GOT3 (cell line): ENCODE measurements at regions not wholly inside any gene's neighbourhood (a gene's known extent, or its start where the extent isn't known, plus 50 kb on each side); places are given as distances from the start of the nearest gene placed in this dataset.

ENCODE experiments used
- DNase-seq: peaks from one replicate; lab custom pipeline; 2025; ENCODE audit warnings: mixed read lengths; lab: John Stamatoyannopoulos, UW

DNA sequence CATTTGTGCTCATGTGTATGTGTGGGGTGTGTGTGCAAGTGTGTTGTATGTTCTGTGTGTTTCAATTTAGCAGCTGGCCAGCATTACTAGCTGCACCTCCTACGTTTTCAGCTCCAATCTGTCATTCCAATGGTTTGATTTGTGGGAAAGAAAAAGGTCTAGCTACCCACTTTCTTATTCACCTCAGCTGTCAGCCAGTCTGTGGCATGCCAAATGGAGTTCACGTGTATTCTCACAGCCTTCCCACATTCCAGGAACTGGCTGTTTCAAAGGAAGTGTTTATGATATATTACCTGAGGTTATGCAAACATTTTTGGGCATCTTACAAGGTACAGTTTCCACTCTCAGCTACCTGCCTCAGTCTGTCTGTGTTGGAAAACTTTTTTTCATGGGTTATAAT lies 220.2 kb upstream of the CPNE8 start:
- no peak for DNase-seq

- DNase-seq: no peak
Observed at GRCh38 chr12:39124768-39125167, 219.4 kb upstream of the CPNE8 start.

GRCh38 chr12:39123580-39124253 lies 218.3 kb upstream of the CPNE8 start:
- no peak for DNase-seq

DNA sequence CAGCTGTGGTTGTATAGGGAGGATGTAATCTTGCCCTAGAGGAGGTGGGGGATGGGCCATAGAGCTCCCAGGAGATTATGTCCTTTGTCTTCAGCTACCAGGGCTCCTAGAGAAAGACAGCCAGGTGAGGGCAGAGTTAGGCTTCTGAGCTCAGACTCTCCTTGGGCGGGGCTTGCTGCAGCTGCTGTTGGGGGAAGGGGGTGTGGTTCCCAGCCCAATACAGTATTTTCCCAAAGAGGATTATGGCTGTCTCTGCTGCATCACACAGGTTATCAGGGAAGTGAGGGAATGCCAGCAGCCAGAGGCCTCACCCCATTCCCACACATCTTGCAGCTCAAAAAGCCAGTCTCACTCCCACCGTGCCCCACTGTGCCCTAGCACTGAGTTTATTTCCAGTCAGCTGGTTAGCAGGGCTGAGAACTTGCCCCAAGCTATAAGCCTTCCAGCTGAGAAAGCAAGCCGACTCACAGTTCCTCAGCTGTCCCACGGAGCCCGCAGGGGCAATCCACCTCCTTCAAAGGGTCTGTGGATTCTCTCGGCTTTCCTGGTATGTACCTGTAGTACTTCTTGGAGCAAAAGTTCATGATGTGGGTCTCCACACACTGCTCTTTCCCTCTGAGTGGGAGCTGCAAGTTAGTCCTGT lies 217.3 kb upstream of the CPNE8 start:
- no peak for DNase-seq

- no peak for DNase-seq
Observed at GRCh38 chr12:39116861-39117260, 211.5 kb upstream of the CPNE8 start.

DNA sequence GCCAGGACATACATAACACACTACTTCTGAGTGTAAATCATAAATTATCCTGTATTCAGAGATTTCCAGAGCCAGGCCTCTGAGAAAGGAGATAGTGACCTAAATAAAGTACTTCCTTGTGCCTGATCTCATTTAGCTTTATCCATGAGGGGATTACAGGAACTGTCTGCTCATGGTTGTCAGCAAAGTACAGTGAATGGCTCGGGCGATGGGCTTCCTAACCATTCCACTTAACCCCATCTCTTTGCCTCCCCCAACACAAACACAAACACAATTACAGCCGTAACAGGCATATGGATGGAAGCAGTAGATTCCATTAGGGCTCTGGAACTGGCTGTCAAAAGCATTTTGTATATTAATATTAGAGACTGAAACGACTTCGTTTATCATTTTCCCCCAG lies 206.7 kb upstream of the CPNE8 start:
- DNase-seq: no peak

DNA sequence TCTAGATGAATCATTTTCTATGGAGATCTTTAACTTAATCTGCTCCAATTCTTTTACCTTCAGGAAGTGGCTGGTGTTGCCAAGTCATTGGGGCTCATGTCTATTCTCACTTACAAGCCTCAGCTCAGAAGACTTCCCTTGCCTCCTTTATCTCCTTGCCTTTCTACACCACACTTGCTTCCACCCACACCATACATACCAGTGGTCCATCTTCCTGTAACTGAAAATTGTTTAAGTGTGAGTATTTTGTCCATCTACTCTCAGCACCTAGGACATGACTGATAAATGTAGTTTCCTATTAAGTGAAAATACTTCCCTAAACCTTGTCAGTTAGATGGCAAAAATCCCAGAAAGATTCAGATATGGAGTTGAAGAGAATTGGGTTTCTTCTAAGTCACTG lies 199.7 kb upstream of the CPNE8 start:
- no peak for DNase-seq

- DNase-seq: peak; percentile 40
Observed at GRCh38 chr12:39103552-39104165, 198.3 kb upstream of the CPNE8 start.

DNA sequence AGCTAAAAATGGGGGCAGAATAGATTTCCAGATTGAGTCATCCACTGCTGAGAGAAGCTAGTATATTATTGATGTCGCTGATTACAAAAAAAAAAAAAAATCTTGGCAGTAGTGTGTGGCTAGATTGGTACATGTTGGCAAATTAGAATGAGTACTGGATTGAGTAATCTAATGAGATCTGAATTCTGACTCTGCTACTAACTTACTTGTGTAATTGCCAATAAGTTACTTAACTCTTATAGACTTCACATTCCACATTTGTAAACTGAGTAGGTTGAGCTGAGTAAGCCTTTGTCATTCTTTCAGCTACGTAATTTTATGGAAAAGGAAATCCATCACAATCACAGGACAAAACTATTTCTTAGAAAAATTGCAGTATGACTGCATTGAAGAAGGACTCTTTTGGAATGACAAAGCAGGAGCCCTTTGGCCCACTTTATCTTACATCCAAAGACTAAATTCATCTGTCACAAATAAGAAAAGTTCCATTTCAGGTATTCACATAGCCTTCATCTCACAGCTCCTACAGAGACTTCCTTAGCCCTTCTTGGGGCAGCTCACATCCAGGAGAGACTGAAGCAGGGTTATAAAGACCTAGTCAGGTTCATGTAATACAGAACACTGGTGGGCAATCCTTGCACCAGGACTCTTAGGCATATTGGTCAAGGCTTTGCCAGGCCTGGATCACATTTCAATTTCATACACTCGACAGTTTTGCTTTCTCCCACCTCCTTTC lies 197.3 kb upstream of the CPNE8 start:
- DNase-seq: no peak

DNA sequence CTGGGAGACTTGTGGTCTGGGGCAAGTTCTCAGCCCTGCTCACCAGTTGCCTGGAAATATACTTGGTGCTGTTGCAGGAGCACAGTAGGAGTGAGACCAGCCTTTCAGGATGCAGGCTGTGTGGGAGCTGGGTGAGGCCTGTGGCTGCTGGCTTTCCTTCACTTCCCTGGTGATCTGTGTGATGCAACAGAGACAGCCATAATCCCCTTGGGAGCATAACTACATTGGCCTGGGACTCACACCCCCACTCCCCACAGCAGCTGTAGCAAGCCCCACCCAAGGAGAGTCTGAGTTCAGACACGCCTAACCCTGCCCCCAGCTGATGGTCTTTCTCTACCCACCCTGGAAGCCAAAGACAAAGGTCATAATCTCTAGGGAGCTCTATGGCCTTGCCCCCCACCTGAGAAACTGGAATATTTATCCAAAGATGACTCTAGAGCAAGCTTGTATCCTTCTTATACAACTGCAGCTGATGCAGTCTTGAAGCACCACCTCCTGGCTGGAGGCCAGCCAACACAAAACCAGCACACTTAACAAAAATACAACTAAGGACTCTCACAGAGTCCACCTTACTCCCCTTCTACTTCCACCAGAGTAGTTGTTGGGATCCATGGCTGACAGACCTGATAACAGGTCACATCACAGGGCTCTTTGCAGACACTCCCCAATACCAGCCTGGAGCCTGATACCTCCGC lies 190.4 kb upstream of the CPNE8 start:
- DNase-seq: no peak

- no peak for DNase-seq
Observed at GRCh38 chr12:39081910-39082309, 176.5 kb upstream of the CPNE8 start.

DNA sequence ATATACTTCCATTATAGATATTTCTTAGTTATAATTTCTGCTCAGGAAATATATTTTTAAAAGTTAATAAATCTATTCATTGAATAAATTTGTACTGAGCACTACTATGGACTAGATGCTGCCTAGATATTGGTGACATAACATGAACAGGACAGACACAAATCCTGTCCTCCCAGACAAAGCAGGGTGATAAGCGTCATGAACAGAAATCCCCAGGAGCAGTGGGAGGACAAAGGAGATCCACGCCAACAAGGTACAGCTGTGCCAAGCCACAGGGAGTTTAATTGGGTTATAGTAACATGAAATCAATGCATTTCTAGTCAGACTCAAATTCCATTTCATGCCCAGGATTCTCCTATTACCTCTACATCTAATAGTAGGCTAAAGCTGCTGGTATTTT lies 171.8 kb upstream of the CPNE8 start:
- DNase-seq: no peak

DNA sequence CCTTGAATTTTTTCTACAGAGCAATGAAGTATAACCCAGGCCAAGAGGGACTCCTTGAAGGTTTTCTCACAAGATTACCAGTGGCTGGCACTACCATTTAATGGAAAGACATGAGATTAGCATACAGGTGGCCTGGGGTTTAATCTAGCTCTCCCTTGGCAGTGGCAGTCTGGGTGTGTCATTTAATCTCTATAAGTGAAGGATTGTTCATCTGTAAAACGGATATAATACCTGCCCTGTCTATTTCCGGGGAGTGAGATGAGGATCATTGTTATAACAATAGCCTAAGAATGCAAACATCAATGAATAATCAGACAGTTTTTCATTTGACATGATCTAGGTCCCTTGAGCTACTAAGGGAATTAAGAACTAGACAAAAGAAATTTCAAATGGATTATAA lies 168.7 kb upstream of the CPNE8 start:
- DNase-seq: no peak

DNA sequence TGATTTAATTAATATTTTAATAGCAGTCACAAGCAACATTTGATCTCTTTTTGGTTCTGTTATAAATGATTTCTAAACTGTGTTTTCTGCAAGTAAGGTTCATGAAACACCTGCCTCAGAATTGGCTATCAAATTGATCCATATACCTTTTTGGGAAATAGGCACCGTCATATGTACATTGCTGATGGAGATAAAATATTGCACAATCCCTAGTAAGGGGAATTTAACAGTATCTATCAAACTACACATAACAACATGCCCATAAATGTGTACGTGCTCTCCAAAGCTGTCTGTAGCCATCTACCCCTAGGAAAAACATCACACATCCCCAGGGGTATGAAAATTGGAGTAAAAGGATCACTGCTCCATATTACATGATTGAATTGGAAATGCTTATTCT lies 167.3 kb upstream of the CPNE8 start:
- no peak for DNase-seq

DNA sequence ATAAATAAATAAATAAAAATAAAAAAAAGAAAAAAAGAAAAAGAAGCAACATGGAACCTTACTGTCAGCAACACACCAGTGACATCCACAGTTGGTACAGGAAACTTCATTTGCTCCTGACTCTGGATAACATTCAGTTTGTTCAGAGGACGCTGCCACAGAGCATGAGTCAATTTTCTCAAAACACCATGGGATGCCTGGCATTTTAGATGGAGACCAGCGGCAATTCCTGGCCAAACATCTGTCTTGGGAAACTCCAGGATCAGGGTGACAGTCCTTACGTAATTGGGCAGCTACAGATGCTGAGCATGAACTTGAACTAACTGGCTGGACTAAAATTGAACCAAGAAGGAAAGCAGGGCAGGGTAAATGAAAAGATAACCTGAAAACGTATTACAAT lies 166.2 kb upstream of the CPNE8 start:
- no peak for DNase-seq

DNA sequence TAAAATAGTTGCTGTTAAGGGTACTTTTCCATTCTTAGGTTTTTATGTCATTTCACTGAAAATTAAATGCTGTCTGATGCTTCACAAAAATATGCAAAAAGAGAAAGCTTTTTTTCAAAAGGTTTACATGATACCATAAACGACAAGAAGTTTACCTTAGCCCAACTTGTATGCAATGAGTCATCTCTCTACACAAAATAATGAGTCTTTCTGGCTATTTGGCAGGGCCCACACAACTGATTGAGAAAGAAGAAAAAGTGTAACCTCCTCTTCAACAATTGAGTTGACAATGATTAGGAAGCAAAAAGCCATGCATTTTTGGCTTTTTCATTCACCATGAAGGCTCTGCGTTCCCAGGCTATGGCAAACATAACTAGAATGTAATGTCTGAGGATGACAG lies 165.4 kb upstream of the CPNE8 start:
- DNase-seq: no peak

GRCh38 chr12:39065455-39065854 lies 160.1 kb upstream of the CPNE8 start:
- no peak for DNase-seq

- no peak for DNase-seq
Observed at GRCh38 chr12:39064708-39065107, 159.3 kb upstream of the CPNE8 start.

DNA sequence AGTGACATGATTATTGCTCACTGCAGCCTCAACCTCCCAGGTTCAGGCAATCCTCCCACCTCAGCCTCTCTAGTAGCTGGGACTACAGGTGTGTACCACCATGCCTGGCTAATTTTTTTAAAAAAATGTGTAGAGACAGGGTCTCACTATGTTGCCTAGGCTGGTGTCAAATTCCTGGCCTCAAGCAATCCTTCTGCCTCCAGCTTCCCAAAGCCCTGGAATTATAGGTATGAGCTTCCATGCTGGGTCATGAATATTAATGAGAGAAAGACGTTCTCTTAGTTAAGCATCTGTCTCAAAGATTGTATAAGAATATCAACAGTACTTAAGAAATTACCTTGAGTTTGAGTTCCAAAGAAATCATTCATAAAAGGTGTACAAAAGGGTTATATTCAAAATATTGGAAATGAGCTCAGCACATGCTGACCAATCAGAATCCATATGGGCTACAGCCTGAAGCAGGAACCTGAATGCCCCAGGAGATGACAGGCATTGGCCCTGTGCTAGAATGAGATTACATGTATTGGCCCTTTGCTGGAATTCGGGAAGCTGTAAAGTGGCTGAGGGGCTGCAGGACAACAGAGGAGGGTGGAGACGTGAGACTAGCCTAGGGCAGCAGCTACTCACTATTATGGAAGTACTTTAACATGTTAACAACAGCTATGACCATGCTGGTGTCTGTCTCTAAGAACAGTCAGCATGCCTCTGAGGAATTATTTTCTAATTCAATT lies 157.0 kb upstream of the CPNE8 start:
- no peak for DNase-seq

DNA sequence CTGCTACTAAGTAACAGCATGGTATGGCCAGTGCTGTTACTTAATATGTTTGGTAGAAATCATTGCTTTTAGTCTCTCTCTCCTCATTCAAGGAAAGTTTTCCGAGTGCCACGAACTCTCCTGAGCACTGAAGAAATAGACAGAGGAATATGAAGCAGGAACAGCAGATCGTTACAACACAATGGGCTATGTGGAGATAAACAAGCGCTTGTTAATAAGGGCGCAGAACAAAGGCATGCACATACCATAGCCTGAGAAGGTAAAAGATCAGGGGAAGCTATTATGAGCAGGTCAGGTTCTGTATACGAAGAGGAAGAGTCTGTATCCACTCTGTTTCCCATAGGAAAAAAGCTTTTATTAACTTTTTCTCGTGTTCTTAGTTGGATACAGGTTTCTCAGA lies 156.2 kb upstream of the CPNE8 start:
- DNase-seq: no peak

DNA sequence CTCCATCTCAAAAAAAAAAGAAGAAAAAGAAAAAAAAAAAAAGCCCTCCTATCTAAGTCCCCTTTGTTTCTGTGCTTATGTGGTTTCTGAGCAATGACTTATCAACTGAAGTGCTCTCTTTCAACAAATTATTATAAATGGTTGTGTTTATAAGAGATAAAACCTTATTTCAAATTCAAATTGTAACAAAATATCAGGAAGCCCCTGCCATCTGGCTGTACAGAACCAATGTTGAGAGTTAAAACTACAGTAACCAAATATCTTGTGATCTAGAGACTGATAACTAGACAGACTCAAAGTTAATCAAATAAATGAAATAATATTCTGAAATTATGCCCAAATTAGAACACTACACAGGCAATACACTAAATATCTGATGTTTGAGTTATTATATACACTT lies 143.0 kb upstream of the CPNE8 start:
- DNase-seq: no peak
